ENCODE measurements at regions not wholly inside any gene's neighbourhood (a gene's known extent, or its start where the extent isn't known, plus 50 kb on each side); places are given as distances from the start of the nearest gene placed in this dataset.

DNA sequence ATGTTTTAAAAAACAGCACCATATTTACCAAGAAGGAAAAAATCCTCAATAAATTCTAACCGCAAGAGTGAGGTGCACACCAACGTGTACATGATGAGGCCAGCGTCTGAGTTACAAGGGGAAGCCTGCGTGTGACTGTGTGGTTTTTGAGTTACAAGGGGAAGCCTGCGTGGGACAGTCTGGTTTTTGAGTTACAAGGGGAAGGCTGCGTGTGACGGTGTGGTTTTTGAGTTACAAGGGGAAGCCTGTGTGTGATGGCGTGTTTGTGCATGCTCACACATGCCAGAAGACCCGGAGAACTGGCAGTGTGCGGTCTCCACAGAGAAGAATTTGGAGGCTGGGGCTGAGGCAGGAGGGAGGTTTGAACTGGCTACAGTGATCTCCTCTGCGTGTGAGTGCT lies 1376.4 kb downstream of the TBC1D22A start:
- no peak for DNase-seq (ENCODE audit: low read depth)

DNA sequence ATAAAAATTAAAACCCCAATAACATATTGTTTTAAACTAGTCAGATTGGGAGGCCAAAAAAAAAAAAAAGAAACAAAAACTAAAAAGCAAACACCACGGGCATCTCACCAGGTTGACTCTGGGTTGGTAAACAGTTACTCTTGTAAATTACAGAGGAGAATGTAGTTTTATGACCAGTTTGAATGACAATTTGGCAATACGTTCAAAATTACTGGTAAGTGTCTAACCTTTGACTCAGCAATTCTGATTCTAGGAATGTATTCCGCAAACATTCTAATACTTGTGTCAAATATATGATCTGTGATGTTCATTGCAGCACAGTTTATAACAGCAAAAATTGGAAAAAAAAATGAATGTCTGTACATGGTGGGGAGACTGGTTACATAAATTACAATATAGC lies 1376.0 kb downstream of the TBC1D22A start:
- DNase-seq (ENCODE audit: low read depth) = no peak

DNA sequence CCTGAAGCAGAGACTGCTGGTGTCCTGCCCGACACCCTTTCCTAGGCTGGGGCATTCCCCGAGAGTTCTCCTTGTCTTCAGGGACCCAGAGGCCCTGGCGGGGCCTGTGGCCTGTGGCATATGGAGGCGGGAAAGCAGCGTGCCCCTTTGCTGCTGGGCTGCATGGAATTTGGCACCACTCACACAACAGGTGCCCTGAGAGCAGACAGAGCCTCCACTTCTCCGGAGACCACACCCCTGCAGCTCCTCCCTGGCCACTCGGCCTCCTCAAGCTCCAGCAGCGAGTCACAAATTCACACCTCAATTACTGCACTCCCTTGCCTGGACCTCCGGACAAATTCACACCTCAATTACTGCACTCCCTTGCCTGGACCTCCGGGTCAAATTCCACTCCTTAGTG lies 1375.2 kb downstream of the TBC1D22A start:
- DNase-seq (ENCODE audit: low read depth) = no peak

DNA sequence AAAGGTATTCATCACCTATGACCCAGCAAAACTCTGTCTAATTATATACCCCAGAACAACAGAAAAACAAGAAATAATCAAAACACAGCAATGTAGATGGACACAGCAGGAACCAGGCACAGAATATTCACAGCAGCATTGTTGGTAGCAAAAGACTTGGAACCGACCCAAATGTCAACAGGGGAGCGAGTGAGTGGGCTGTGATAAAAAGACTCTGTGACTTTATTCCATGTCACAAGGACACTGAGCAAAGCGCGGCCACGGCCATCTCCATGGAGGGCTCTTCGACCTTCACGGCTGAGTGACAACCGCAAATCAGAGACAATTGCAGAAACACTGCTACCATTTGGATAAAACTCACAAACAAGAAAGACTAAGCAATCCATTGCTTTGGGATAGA lies 1373.1 kb downstream of the TBC1D22A start:
- no peak for DNase-seq (ENCODE audit: low read depth)

DNA sequence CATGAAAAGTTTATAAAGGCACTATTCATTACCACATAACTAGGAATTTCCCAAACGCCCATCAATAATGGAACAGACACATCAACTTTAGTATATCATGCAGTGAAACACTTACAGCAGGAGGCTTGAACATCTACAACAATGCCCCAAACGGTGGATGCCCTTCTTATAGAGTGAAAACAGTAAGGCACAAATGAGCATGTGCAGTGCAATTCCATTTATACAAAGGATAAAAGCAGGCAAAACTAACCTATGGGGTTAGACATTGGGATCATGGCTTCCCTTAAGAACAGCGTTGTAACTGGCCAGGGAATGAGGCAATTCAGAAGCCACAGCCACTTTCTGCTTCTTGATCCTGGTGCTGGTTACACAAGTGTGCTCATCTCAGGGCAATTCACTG lies 1363.0 kb downstream of the TBC1D22A start:
- DNase-seq (ENCODE audit: low read depth) = no peak

DNA sequence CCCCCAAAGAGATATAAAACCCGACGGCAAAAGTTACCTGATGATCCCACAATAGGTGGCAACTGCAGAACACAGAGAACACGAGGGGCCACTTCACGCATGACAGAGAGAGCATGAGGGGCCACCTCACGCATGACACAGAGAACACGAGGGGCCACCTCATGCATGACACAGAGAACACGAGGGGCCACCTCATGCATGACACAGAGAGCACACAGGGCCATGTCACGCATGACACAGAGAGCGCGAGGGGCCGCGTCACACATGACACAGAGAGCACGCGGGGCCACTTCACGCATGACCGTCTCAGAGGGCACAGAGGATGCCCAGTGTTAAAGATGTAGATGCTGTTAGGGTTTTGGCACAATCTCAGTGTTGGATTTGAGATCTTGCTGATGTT lies 1359.5 kb downstream of the TBC1D22A start:
- no peak for DNase-seq (ENCODE audit: low read depth)

DNA sequence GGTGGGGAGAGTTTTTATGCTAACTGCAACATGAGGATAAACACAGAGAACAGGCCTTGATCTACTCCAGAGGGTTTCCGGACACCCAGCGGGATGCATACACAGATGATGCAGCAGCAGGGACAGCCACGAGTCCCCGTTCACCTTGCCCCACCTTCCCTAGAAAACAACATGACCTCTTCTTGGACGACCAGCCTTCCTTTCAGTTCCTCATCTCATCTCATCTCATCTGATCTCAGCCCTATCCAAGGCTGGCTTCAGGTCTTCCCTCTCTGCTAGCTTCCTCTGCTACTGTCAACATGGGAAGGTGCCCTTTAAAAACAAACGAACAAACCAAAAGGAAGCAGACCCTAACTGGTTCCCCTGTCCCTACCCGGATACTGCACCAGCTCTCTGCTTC lies 1356.2 kb downstream of the TBC1D22A start:
- DNase-seq (ENCODE audit: low read depth) = no peak

DNA sequence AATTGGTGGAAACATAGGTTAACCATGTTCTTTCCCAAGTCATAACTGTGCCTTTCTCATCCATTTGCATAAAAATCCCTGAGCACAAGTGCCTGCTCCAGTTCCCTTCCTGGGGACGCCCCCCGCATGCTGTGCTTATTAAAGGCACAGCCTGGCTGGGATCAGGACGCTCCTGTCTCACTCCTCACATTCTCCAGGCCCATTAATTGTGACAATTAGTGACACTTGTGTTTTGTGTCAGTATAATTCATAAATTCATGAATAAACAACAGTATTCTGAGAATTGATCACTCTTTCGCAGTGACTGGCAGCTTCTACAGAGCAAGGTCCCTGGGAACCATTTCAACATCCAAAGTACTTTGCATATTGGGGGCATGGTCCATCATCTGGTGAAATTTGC lies 1354.4 kb downstream of the TBC1D22A start:
- DNase-seq (ENCODE audit: low read depth) = no peak

DNA sequence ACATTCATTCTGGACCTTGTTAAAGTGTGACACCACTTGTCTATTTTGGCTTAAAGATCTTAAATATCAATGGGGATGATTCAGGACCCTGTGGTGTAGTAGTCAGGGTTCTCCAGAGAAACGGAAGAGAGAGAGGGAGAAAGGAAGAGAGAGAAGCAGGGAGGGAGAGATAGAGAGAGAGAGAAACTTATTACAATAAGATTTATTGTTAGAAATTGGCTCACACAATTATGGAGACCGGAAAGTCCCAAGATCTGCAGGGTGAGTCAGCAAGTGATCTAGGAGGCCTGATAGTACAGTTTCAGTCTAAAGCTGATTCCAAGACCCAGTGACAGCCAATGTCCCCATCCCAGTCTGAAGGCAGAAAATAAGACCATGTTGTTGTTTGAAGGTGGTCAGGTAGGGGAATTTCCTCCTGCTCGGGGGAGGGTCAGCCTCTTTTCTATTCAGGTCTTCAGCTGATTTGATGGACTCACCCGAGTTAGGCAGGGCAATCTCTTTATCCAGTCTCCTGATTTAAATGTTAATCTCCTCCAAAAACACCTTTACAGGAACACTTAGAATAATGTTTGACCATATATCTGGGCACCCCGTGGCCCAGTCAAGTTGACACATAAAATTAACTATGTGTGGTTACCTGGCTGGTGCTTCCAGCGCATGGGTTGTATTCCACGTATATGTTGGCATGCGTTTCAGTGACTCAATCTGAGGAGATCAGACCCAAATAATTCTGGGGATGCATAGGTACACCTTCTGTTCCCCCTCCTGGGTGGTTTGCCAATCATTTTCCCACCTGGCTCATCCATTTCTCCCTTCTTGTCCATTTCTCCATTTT lies 1350.5 kb downstream of the TBC1D22A start:
- DNase-seq (ENCODE audit: low read depth) = no peak

DNA sequence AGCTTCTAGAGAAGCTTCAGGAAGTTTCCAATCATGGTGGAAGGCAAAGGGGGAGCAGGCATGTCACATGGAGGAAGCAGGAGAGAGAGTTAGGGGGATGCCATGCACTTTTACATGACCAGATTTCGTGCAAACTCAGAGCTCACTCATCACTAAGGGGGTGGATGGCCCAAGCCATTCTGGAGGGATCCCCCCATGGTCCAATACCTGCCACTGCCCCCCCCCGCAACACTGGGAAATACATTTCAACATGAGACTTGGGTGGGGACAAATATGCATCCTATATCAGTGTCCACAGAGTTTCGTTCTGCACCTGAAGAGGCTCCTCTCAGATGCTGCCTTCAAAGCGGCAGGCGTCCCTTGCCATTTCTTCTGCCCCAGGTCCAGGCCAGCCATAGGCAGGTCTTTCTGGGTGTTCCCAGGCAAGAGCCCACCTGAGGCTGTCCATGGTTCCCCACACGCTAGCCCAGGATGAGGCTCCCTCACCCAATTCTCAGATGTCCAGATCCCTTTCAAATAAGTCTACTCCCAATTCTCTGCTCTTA lies 1344.3 kb downstream of the TBC1D22A start:
- DNase-seq (ENCODE audit: low read depth) = no peak

DNA sequence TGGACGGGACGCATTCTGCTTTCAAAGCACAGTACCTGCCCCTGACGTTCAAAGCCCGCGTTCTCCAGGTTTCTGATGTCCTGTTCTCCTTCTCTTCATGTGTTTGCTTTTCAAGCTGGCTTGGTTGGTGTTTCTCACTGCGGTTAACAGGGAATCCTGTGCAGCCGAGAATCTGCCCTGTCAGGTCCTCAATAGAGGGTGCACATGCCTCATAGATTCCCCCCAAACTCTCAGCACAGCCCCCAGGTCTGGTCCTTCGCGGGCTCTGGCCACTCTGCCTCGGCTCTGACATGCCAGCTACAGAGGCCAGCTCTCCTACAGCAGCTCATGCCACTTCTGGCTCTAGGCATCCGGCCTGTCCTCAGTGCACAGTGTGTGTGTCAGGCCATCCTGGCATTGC lies 1343.8 kb downstream of the TBC1D22A start:
- DNase-seq (ENCODE audit: low read depth) = no peak

DNA sequence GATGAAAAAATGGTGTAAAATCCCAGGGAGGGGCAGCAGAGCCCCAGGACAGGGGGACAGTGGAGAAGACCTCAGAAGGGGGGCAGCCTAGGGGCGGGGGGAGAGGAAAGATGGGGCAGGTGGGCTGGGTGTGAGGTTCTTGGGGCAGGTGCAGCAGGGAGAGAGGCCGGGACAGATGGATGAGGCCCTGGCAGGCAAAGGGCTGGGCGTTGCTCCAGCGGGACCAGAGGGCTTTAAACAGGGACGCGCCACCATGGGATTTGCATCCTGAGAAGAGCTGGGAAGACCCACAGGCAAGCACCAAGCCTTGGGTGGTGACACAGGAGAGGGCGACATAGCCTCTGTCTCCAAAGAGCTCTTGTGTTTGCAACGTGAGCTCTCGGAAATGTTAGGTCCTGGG lies 1342.8 kb downstream of the TBC1D22A start:
- DNase-seq (ENCODE audit: low read depth) = no peak

DNA sequence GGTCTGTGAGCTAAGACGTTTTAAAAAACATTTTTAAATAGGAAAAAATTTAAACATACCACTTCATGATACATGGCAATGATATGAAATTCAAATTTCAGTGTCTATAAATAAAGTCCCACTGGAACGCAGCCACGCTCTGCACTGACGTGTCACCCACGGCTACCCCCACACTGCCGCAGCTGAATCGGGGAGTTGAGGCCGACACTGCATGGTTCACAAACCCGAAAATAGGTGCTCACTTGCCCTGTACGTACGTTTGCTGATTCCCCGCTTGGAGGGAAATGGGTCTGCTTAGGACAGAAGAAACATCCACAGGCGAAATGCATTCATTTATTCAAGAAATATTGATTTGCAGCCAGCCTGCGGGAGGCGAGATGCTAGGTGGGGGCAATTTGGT lies 1342.3 kb downstream of the TBC1D22A start:
- DNase-seq (ENCODE audit: low read depth) = no peak

DNA sequence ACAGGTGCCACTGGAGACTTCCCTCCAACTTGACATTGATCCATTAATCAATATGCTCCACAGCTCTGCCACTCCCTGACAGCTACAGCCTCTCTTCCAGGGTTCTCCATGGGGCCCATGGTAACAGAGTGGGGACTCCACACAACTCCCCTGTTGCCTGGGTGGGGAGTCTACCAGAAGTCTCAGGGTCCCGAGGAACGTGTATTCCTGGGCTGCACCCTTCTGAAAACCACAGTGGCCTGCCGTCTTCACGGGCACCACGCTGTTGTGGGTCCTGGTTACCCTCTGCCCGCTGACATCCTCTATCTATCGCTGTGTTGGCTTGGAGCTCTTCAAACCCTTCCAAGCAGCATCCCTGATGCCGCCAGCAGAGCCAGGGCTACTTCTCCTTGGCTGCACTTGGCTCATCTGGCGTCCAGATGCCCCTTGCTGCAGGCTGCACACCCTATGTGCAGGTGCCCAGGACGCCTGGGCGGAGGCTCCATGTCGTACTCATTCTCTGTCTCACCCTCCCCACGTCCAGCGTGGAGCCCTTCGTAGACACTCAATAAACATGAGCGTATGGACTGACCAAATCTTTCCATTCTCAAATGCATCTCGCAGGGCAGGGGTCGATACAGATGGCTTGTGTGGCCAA lies 1341.8 kb downstream of the TBC1D22A start:
- DNase-seq (ENCODE audit: low read depth) = no peak

DNA sequence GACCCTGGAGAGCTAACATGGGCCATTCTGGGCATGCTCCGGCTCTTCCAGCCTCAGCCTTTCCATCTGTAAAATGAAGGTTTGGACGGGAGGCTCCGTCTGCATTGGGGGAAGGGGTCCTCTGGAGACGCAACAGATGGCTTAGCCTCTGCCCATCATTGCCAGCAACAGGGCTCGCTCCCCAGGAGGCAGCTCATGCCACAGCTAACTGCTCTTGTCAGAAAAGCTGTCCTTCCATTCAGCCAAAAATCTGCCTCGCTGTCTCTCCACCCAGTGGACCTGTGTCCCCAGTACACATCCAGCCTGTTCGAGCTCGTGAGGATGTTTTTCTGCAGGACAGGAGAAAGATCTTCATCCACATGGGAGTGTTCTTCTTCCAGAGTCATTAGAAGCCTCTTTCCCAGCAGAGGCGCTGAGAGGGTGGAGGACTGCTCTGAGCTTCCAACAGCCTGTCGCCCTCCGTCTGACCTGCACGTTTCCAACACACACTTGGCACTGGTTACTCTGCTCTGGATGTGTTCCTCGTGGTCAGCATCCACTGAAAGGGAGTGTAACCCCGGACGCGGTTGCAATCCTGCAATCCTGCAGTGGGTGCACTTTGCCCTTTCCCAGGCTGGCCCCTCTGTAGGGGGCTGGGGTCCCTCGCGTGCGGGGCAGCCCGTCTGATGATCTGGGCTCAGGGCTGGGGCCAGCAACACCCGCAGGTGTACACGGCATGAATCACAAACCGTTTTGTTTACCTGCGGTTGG lies 1340.9 kb downstream of the TBC1D22A start:
- DNase-seq (ENCODE audit: low read depth) = no peak

DNA sequence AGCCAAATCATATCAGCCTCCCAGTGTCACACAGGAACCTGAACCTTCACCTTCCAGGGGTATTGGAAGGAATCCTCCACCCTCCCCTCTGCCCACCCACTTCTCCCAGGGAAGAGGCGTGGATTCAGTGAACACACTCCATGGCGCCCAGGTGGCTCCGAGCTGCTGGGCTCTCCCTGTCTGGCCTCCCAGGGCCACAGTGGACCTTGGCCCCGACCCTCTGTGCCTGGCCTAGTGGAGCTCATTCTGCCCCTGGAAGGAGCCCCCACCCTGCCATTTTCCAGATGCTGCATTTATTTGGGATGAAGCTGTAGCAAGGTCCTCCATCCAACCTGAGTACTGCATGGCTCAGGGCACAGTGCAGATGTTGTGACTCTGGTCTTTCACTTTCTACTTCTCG lies 1340.1 kb downstream of the TBC1D22A start:
- no peak for DNase-seq (ENCODE audit: low read depth)

DNA sequence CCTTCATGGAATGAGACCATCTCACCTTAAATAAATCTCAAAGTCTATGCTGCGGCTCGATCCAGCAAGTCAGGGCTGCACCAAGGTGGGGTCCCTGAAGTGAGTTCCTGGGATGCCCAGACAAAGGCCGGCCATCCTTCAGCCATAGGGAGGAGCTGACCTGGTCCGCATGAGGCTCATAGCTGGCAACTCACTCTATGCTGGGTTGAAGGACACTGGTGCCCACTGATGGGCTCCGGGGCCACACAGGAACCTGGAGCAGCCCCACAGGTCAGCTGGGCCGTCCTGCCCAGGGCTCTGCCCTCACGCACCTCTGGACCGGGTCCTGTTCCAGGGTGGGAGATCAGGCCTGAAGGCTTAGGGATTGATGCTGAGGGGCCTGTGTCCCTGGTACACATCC lies 1339.3 kb downstream of the TBC1D22A start:
- no peak for DNase-seq (ENCODE audit: low read depth)

DNA sequence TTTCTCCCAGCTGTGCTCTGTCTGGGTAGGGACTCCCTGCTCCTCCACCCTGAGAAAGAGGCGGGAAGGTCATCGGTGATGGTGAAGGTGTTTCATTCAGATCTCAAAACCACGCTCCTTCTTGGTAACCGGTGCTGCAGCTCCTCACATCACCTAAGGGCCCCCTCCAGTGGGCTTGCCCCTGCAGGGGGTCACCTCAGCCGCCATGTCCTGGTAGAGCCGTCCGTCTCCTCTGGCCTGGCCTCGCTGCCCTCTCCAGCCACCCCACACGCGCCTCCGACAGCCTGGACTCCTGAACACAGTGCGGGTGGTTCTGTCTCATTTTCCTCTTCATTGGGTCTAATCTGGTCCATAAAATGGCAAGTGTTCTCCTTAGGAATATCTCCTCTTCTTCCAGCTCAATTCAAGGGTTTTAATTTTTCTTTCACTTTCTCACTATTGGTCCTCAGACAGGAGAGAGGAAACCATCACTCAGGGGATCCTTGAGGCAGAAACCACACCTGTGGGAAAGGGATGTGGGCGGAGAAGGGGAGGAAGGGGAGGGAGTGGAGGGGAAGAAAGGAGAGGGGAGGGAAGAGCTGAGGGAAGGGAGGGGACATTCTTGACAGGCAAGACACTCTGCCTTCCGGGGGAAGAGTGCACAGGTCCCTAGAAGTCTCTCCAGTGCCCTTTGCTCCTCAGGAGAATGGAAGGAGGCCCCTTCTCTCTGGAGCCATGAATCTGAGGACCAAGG lies 1338.4 kb downstream of the TBC1D22A start:
- no peak for DNase-seq (ENCODE audit: low read depth)

DNA sequence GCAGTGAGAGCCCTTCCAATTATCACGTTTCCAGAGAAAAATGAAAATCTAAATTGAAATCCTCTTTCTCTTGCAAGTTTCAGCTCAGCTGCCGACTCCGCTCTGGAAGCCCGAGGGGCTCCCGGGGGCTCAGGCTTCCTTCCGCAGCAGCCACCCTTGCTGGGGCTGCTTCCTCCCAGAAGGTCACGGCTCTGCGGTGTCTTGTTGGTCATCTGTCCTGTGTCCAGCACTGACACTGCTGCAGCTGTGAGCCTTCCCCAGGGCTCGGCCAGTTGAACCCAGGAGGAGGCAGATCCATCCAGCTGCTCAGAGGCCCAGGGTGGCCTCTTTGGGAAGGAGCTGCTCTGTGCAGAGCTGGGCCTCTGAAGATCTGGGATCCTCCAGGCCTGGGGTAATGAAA lies 1337.2 kb downstream of the TBC1D22A start:
- no peak for DNase-seq (ENCODE audit: low read depth)

DNA sequence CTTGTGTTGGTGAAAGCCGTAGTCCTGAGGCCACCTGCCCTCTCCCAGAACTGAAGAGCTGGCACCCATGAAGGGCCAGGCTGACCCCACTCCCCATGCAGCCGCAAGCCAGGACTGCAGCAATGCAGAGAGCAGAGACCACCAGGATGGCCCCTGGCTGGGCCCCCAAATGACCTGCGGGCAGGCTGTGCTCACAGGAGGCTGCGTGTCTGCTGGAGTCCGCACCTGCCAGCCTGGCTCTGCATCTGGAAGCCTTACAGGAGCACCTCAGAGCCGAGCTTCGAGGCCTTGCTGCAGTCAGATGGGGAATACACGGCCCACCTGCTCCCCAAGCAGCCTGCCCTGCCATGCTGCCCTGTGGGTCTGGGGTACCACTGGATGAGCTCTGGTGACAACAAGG lies 1336.8 kb downstream of the TBC1D22A start:
- no peak for DNase-seq (ENCODE audit: low read depth)

DNA sequence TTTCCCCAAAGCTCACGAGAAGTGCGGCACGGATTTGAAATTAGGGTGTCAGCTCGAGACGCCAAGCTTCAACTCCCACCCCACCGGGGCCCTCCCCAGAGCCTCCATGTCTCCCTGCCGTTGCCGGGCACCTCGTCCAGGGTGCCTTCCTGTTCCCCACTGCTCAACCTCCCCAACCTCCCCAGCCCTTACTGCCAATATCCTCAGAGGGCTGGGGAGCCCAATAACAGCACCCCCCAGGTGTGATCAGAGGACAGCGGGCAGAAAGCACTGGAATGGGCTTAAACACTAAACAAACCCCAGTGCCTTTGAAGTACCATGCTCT lies 1336.4 kb downstream of the TBC1D22A start:
- no peak for DNase-seq (ENCODE audit: low read depth)

DNA sequence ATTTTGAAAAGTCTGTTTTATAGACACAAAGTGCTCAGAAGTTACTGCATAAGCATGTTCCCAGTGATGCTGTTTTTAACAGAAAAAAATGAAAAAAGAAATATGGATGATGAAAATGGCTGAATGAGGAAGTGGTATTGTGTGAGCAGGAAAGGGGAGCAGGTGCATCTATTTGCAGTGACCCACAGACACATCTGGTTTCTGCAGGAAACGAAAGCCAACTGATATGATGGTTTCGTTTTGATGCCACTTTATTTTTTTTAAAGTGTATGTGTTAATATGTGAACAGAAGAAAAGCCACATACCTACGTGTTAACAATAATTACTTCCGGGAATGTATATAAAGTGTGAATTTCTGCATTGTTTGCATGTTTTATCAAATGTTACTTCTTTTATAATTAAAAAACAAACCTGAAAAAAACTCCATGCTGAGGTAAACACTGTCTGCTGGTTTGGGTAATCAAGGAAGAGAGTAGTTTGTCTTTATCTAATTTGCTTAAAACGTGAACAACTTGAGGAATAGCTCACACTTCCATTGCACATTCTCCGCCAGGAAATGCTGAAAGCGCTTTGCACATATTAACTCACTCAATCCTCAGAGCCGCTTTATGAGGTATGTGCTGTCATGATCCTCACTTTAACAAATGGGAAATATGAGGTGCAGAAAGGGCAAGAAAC lies 1335.9 kb downstream of the TBC1D22A start:
- DNase-seq (ENCODE audit: low read depth) = no peak
